Naive thymus-derived CD4-positive, alpha-beta T cell (primary cell): ENCODE measurements at regions not wholly inside any gene's neighbourhood (a gene's known extent, or its start where the extent isn't known, plus 50 kb on each side); places are given as distances from the start of the nearest gene placed in this dataset.
A peak's percentile ranks its signal among the peaks of the same experiment; 100 is the strongest.

Source experiments
- ATAC-seq: fragments of 150-1000 bp; cut with Tn5 transposase; 2 replicates; pipeline ENCODE4 v1.10.0; 2021; ENCODE audit warnings: mild to moderate bottlenecking, moderate library complexity
- CTCF ChIA-PET: fragments of 350-600 bp; sonication (Branson Sonifier 250); formaldehyde crosslinking; loops from one replicate; lab custom pipeline; 2021; ENCODE audit warnings: antibody characterized with exemption; lab: Charles Lee
- POLR2A ChIA-PET: fragments of 350-600 bp; sonication (Branson Sonifier 250); formaldehyde crosslinking; loops from one replicate; lab custom pipeline; 2021; ENCODE audit warnings: antibody characterized with exemption, inconsistent platforms; lab: Charles Lee
- DNase-seq, 9 donors: peaks; one replicate each; pipeline versions ENCODE4 v3.0.0 to v3.0.0-alpha.2; 2020 to 2022; ENCODE audit warnings: mixed read lengths in 1 of 9
- H3K27ac ChIP-seq: one replicate; pipeline ENCODE4 v1.7.0; 2013; ENCODE audit warnings: mild to moderate bottlenecking, low read depth, low read length, moderate library complexity
- H3K27me3 ChIP-seq, 2 donors: one replicate each; pipeline ENCODE4 v1.7.0; 2013; ENCODE audit warnings: low read length in 2 of 2, mild to moderate bottlenecking in 2 of 2, moderate library complexity in 2 of 2; ENCODE audit not compliant: control insufficient read depth in 2 of 2, insufficient read depth in 2 of 2
- H3K36me3 ChIP-seq, 3 experiments: 1 replicate in 2 of 3; 2 replicates in 1 of 3; pipeline ENCODE4 v1.7.0; 2013; ENCODE audit warnings: low read length in 3 of 3, mild to moderate bottlenecking in 3 of 3, moderate library complexity in 1 of 3; ENCODE audit not compliant: insufficient read depth in 3 of 3, control insufficient read depth in 2 of 3
- H3K4me1 ChIP-seq, 2 donors: one replicate each; pipeline ENCODE4 v1.7.0; 2013; ENCODE audit warnings: low read length in 2 of 2, mild to moderate bottlenecking in 2 of 2, moderate library complexity in 1 of 2; ENCODE audit not compliant: control insufficient read depth in 2 of 2, insufficient read depth in 2 of 2
- H3K4me3 ChIP-seq: 2 replicates; pipeline ENCODE4 v1.7.0; 2013; ENCODE audit warnings: mild to moderate bottlenecking, low read length
- H3K9me3 ChIP-seq, 3 experiments: 1 replicate in 2 of 3; 2 replicates in 1 of 3; pipeline ENCODE4 v1.7.0; 2013; ENCODE audit warnings: low read length in 3 of 3; ENCODE audit not compliant: control insufficient read depth in 2 of 3
- H3K27ac Mint-ChIP-seq, 9 donors: one replicate each; pipeline ENCODE4 v1.8.0; 2020 to 2022; ENCODE audit warnings: mixed read lengths in 9 of 9, mild to moderate bottlenecking in 8 of 9, moderate library complexity in 5 of 9, inconsistent platforms in 2 of 9
- H3K27me3 Mint-ChIP-seq, 5 donors: one replicate each; pipeline ENCODE4 v1.8.0; 2021 to 2022; ENCODE audit warnings: mixed read lengths in 5 of 5, mild to moderate bottlenecking in 1 of 5
- H3K36me3 Mint-ChIP-seq, 5 donors: one replicate each; pipeline ENCODE4 v1.8.0; 2020 to 2022; ENCODE audit warnings: mixed read lengths in 5 of 5, mild to moderate bottlenecking in 3 of 5, inconsistent platforms in 1 of 5
- H3K4me1 Mint-ChIP-seq, 7 donors: one replicate each; pipeline ENCODE4 v1.8.0; 2020 to 2022; ENCODE audit warnings: mixed read lengths in 7 of 7, mild to moderate bottlenecking in 3 of 7, inconsistent platforms in 1 of 7
- H3K4me3 Mint-ChIP-seq, 10 donors: one replicate each; pipeline ENCODE4 v1.8.0; 2020 to 2022; ENCODE audit warnings: mild to moderate bottlenecking in 10 of 10, mixed read lengths in 10 of 10, moderate library complexity in 6 of 10, inconsistent platforms in 2 of 10
- H3K9me3 Mint-ChIP-seq, 11 donors: one replicate each; pipeline ENCODE4 v1.8.0; 2020 to 2022; ENCODE audit warnings: mixed read lengths in 11 of 11, mild to moderate bottlenecking in 4 of 11, inconsistent platforms in 1 of 11, moderate library complexity in 1 of 11
- intact Hi-C, 2 donors: fragments of 100-400 bp; cut with micrococcal nuclease; formaldehyde crosslinking; loops; one replicate each; pipeline ENCODE4 v1.15.1; 2023

GRCh38 chr1:70856201-70856600, 191.4 kb downstream of the PTGER3 start:
- intact Hi-C loops = no loop called here
- Histone ChIP-seq H3K27me3 (no peaks in the 10 kb centered on the region), H3K27ac (no peak overlapping the region), H3K36me3 (no peaks in the 10 kb centered on the region), H3K4me1 (no peaks in the 10 kb centered on the region), H3K9me3 (peaks cover 0 to 3% (median 0%) of the 10 kb centered on the region in 3 experiments), H3K4me3 (no peak overlapping the region)
- Mint-ChIP-seq H3K4me1 (no peaks in the 10 kb centered on the region), H3K9me3 (peaks cover 0 to 11% (median 1%) of the 10 kb centered on the region in 11 donors), H3K4me3 (no peak overlapping the region), H3K27ac (no peak overlapping the region), H3K36me3 (no peaks in the 10 kb centered on the region), H3K27me3 (peaks cover 0 to 3% (median 0%) of the 10 kb centered on the region in 5 donors)
- DNase-seq (no peak), ATAC-seq (no peak)
- POLR2A ChIA-PET = no interaction called here
- CTCF ChIA-PET = no interaction called here

GRCh38 chr1:70863239-70863638, 184.4 kb downstream of the PTGER3 start:
- Mint-ChIP-seq H3K4me1 (peaks cover 0 to 14% (median 1%) of the 10 kb centered on the region in 7 donors), H3K36me3 (no peaks in the 10 kb centered on the region), H3K4me3 (no peak overlapping the region), H3K9me3 (peaks cover 0 to 9% (median 0%) of the 10 kb centered on the region in 11 donors), H3K27ac (no peak overlapping the region), H3K27me3 (peaks cover 0 to 10% (median 0%) of the 10 kb centered on the region in 5 donors)
- intact Hi-C loops = no loop called here
- Histone ChIP-seq H3K27me3 (no peaks in the 10 kb centered on the region), H3K27ac (no peak overlapping the region), H3K4me1 (no peaks in the 10 kb centered on the region), H3K9me3 (no peaks in the 10 kb centered on the region), H3K4me3 (no peak overlapping the region), H3K36me3 (no peaks in the 10 kb centered on the region)
- DNase-seq = no peak
- no peak for ATAC-seq
- POLR2A ChIA-PET = no interaction called here
- CTCF ChIA-PET = no interaction called here

- POLR2A ChIA-PET = no interaction called here
- H3K4me3 ChIP-seq = no peak overlapping the region
- Mint-ChIP-seq H3K27ac (no peak overlapping the region), H3K4me1 (peaks cover 0 to 14% (median 1%) of the 10 kb centered on the region in 7 donors), H3K9me3 (peaks cover 0 to 14% (median 0%) of the 10 kb centered on the region in 11 donors), H3K27me3 (peaks cover 0 to 10% (median 0%) of the 10 kb centered on the region in 5 donors), H3K36me3 (no peaks in the 10 kb centered on the region), H3K4me3 (no peak overlapping the region)
- H3K27ac ChIP-seq = no peak overlapping the region
- H3K27me3 ChIP-seq = no peaks in the 10 kb centered on the region
- CTCF ChIA-PET = no interaction called here
- no peak for DNase-seq
- no peaks in the 10 kb centered on the region for H3K9me3 ChIP-seq
- intact Hi-C loops = no loop called here
- no peaks in the 10 kb centered on the region for H3K4me1 ChIP-seq
- no peak for ATAC-seq
- H3K36me3 ChIP-seq = no peaks in the 10 kb centered on the region
Measured at GRCh38 chr1:70864302-70864701, 183.3 kb downstream of the PTGER3 start.

GRCh38 chr1:70866542-70867264, 180.9 kb downstream of the PTGER3 start:
- Histone ChIP-seq H3K9me3 (no peaks in the 10 kb centered on the region), H3K27me3 (no peaks in the 10 kb centered on the region), H3K4me3 (no peak overlapping the region), H3K4me1 (no peaks in the 10 kb centered on the region), H3K36me3 (no peaks in the 10 kb centered on the region), H3K27ac (no peak overlapping the region)
- peaks cover 0 to 10% (median 0%) of the 10 kb centered on the region in 5 donors for H3K27me3 Mint-ChIP-seq
- POLR2A ChIA-PET = no interaction called here
- intact Hi-C loops = no loop called here
- CTCF ChIA-PET = no interaction called here
- peaks cover 0 to 14% (median 1%) of the 10 kb centered on the region in 7 donors for H3K4me1 Mint-ChIP-seq
- H3K9me3 Mint-ChIP-seq = peaks cover 0 to 14% (median 3%) of the 10 kb centered on the region in 11 donors
- ATAC-seq = peak; percentile 41
- DNase-seq = no peak
- H3K36me3 Mint-ChIP-seq = no peaks in the 10 kb centered on the region
- peak overlapping the region in 1 of 10 donors; percentile 3 for H3K4me3 Mint-ChIP-seq
- peak overlapping the region in 1 of 9 donors; percentile 22 for H3K27ac Mint-ChIP-seq

GRCh38 chr1:70871790-70872189, 175.8 kb downstream of the PTGER3 start:
- H3K4me3 ChIP-seq = no peak overlapping the region
- Mint-ChIP-seq H3K36me3 (no peaks in the 10 kb centered on the region), H3K4me3 (no peak overlapping the region), H3K27me3 (peaks cover 0 to 4% (median 0%) of the 10 kb centered on the region in 5 donors), H3K9me3 (peaks cover 0 to 13% (median 2%) of the 10 kb centered on the region in 11 donors), H3K4me1 (peaks cover 0 to 4% (median 0%) of the 10 kb centered on the region in 7 donors), H3K27ac (no peak overlapping the region)
- no peak for ATAC-seq
- no peaks in the 10 kb centered on the region for H3K4me1 ChIP-seq
- no peaks in the 10 kb centered on the region for H3K27me3 ChIP-seq
- no peaks in the 10 kb centered on the region for H3K9me3 ChIP-seq
- H3K27ac ChIP-seq = no peak overlapping the region
- no peaks in the 10 kb centered on the region for H3K36me3 ChIP-seq
- intact Hi-C loops = no loop called here
- DNase-seq = no peak
- ChIA-PET CTCF (no interaction called here), POLR2A (no interaction called here)

- Histone ChIP-seq H3K4me1 (no peaks in the 10 kb centered on the region), H3K27ac (no peak overlapping the region), H3K4me3 (no peak overlapping the region), H3K27me3 (no peaks in the 10 kb centered on the region), H3K9me3 (no peaks in the 10 kb centered on the region), H3K36me3 (no peaks in the 10 kb centered on the region)
- CTCF ChIA-PET = no interaction called here
- Mint-ChIP-seq H3K4me3 (no peak overlapping the region), H3K36me3 (no peaks in the 10 kb centered on the region), H3K4me1 (peaks cover 0 to 2% (median 0%) of the 10 kb centered on the region in 7 donors), H3K9me3 (peaks cover 0 to 9% (median 3%) of the 10 kb centered on the region in 11 donors), H3K27ac (no peak overlapping the region), H3K27me3 (peaks cover 0 to 11% (median 0%) of the 10 kb centered on the region in 5 donors)
- POLR2A ChIA-PET = no interaction called here
- ATAC-seq (peak; percentile 53), DNase-seq (no peak)
- intact Hi-C loops = no loop called here
Measured at GRCh38 chr1:70874063-70874462, 173.6 kb downstream of the PTGER3 start.

- no peaks in the 10 kb centered on the region for H3K36me3 Mint-ChIP-seq
- no peak for DNase-seq
- Histone ChIP-seq H3K36me3 (no peaks in the 10 kb centered on the region), H3K27ac (no peak overlapping the region), H3K4me1 (no peaks in the 10 kb centered on the region), H3K27me3 (no peaks in the 10 kb centered on the region), H3K4me3 (no peak overlapping the region), H3K9me3 (no peaks in the 10 kb centered on the region)
- no peak overlapping the region for H3K4me3 Mint-ChIP-seq
- intact Hi-C loops = no loop called here
- ChIA-PET CTCF (no interaction called here), POLR2A (no interaction called here)
- H3K27ac Mint-ChIP-seq = no peak overlapping the region
- H3K9me3 Mint-ChIP-seq = peaks cover 0 to 9% (median 3%) of the 10 kb centered on the region in 11 donors
- peaks cover 0 to 11% (median 0%) of the 10 kb centered on the region in 5 donors for H3K27me3 Mint-ChIP-seq
- peaks cover 0 to 2% (median 0%) of the 10 kb centered on the region in 7 donors for H3K4me1 Mint-ChIP-seq
- no peak for ATAC-seq
Measured at GRCh38 chr1:70874818-70875217, 172.8 kb downstream of the PTGER3 start.
